ENCODE measurements at regions not wholly inside any gene's neighbourhood (a gene's known extent, or its start where the extent isn't known, plus 50 kb on each side); places are given as distances from the start of the nearest gene placed in this dataset.

DNA sequence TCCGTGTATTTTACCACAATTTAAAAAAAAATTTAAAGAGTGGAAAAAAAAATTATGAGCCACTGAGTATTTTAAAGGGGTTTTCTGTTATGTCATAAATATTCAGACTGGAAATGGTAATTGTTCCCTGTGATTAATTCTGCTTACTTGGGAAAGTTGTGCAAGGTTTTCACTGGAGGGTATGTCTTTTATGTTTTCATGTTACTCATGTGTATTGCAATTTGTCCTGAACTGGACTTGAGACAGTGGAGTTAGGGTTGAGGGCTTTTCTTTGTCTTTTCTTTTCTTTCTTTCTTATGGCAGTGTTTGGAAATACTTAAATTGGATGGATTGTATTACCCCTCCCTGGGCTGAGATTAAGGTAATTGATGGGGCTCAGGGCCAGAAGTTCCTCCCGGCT, 257.7 kb downstream of the BAMBI start:
- DNase-seq (ENCODE audit: insufficient read length, low spot score, missing footprints): no peak
- no peaks in the 10 kb centered on the region for H3K9me3 ChIP-seq (ENCODE audit: low read depth, low read length)
- H2AFZ ChIP-seq (ENCODE audit: low read length): no peak overlapping the region
- no peak overlapping the region for H3K4me2 ChIP-seq (ENCODE audit: insufficient read depth, low read length)
- no peaks in the 10 kb centered on the region for H4K20me1 ChIP-seq (ENCODE audit: insufficient read depth, low read length)
- H3K36me3 ChIP-seq (ENCODE audit: insufficient read depth, low read length): no peaks in the 10 kb centered on the region
- peaks cover 7% of the 10 kb centered on the region for H3K4me1 ChIP-seq (ENCODE audit: insufficient read depth, low read length)
- TF ChIP-seq, protein P1, sequence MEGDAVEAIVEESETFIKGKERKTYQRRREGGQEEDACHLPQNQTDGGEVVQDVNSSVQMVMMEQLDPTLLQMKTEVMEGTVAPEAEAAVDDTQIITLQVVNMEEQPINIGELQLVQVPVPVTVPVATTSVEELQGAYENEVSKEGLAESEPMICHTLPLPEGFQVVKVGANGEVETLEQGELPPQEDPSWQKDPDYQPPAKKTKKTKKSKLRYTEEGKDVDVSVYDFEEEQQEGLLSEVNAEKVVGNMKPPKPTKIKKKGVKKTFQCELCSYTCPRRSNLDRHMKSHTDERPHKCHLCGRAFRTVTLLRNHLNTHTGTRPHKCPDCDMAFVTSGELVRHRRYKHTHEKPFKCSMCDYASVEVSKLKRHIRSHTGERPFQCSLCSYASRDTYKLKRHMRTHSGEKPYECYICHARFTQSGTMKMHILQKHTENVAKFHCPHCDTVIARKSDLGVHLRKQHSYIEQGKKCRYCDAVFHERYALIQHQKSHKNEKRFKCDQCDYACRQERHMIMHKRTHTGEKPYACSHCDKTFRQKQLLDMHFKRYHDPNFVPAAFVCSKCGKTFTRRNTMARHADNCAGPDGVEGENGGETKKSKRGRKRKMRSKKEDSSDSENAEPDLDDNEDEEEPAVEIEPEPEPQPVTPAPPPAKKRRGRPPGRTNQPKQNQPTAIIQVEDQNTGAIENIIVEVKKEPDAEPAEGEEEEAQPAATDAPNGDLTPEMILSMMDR (IDR thresholded peaks at IDR 0.05; ENCODE audit: extremely low read depth, low read depth, low read length): no peak
- no peak overlapping the region for H3K4me3 ChIP-seq (ENCODE audit: insufficient read depth, low read length)
- H3K27ac ChIP-seq (ENCODE audit: low read depth, low read length): no peak overlapping the region
- H3K79me2 ChIP-seq (ENCODE audit: insufficient read depth, low read length): no peaks in the 10 kb centered on the region
- peaks cover 27% of the 10 kb centered on the region for H3K27me3 ChIP-seq (ENCODE audit: insufficient read depth, low read length)

DNA sequence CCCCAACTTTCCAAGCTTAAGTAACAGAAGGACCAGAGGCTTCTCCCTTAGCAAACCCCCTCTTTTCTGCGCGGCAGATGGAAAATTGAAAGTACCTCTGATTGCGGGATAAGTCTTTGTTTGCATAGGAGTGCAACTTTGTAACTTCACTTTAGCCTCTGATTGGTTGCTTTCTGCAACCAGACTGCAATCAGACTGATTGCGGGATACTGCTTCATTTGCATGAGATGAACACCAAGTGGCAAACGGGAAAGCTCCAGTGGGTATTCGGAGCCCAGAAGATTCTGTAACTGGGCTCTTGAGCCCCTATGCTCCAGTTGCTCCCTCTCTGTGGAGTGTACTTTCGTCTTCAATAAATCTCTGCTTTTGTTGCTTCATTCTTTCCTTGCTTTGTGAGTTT, 260.6 kb downstream of the BAMBI start:
- Histone ChIP-seq H4K20me1 (ENCODE audit: insufficient read depth, low read length) (no peaks in the 10 kb centered on the region), H2AFZ (ENCODE audit: low read length) (no peak overlapping the region), H3K27me3 (ENCODE audit: insufficient read depth, low read length) (peaks cover 27% of the 10 kb centered on the region), H3K36me3 (ENCODE audit: insufficient read depth, low read length) (no peaks in the 10 kb centered on the region), H3K27ac (ENCODE audit: low read depth, low read length) (no peak overlapping the region), H3K9me3 (ENCODE audit: low read depth, low read length) (no peaks in the 10 kb centered on the region), H3K4me2 (ENCODE audit: insufficient read depth, low read length) (no peak overlapping the region), H3K79me2 (ENCODE audit: insufficient read depth, low read length) (no peaks in the 10 kb centered on the region), H3K4me3 (ENCODE audit: insufficient read depth, low read length) (no peak overlapping the region), H3K4me1 (ENCODE audit: insufficient read depth, low read length) (peaks cover 12% of the 10 kb centered on the region)
- DNase-seq (ENCODE audit: insufficient read length, low spot score, missing footprints): no peak
- TF ChIP-seq, protein P1 (IDR thresholded peaks at IDR 0.05; ENCODE audit: extremely low read depth, low read depth, low read length): no peak

DNA sequence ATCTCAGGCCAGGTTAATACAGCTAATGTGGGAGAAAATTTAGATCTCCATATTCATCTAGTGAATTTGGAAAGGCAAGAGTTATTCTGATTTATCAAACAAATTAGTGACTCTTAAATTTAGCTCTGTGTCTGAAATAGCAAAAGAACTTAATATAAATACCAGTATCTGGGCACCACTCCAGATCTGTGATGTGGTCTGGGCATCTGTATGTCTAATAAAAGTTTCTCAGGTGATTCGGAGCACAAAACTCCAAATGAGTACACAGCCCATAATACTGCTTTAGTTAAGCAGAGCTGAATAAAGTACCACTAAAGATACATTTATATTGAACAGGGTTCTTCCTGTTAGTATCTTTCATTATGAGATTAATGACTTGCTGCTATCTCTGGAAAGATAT, 261.4 kb downstream of the BAMBI start:
- no peak for DNase-seq (ENCODE audit: insufficient read length, low spot score, missing footprints)
- TF ChIP-seq, protein P1 (IDR thresholded peaks at IDR 0.05; ENCODE audit: extremely low read depth, low read depth, low read length): no peak

DNA sequence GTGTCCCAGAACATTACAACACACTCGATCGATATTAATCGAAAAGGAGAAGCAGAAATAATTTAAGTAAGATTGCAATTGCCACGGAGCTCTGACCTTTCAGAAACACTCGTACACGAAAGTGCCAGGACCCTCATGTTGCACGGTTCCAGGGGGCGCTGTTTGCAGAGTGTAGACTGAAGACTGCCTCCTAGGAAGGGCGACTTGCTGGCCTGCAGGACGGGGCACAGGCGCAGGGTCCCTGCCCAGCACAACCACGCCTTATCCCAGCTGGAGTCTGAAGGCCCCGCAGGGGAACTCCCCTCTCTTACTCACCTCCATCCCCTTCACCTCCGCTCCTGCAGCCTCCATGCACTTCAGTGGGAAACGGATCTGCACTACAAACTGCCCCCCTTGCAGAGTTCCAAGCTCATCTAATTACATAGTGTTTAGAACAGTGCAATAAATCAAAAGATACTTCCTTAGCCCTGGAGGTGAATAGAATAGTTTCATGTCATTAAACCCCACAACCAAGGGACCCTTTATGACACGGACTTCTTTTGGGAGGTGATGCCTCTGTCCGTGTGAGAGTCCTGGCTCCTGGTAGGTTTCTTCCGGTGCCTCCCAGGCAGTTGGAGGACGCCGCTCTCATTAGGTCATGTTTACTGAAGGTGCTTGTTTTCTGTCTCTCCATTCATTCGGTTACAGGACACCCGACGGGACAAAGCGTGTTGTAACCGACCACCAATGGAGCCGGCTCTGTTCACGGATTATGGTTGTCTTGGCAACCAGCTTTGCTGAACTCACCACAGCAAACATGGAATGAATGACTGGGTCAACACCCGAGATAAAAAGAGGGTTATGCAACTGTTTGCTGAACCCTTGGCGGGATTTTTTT, 262.2 kb downstream of the BAMBI start:
- peak overlapping the region; percentile 41 for H3K4me3 ChIP-seq (ENCODE audit: insufficient read depth, low read length)

More for the DNA sequence above, 261.4 kb downstream of the BAMBI start:
- Histone ChIP-seq H3K36me3 (ENCODE audit: insufficient read depth, low read length) (no peaks in the 10 kb centered on the region), H3K27ac (ENCODE audit: low read depth, low read length) (no peak overlapping the region), H4K20me1 (ENCODE audit: insufficient read depth, low read length) (no peaks in the 10 kb centered on the region), H3K4me1 (ENCODE audit: insufficient read depth, low read length) (peaks cover 12% of the 10 kb centered on the region), H3K4me2 (ENCODE audit: insufficient read depth, low read length) (no peak overlapping the region), H2AFZ (ENCODE audit: low read length) (no peak overlapping the region), H3K79me2 (ENCODE audit: insufficient read depth, low read length) (no peaks in the 10 kb centered on the region), H3K9me3 (ENCODE audit: low read depth, low read length) (no peaks in the 10 kb centered on the region), H3K27me3 (ENCODE audit: insufficient read depth, low read length) (peaks cover 27% of the 10 kb centered on the region), H3K4me3 (ENCODE audit: insufficient read depth, low read length) (no peak overlapping the region)

More for the DNA sequence above, 262.2 kb downstream of the BAMBI start:
- H3K4me2 ChIP-seq (ENCODE audit: insufficient read depth, low read length): peak overlapping the region; percentile 69
- no peaks in the 10 kb centered on the region for H3K36me3 ChIP-seq (ENCODE audit: insufficient read depth, low read length)
- H3K4me1 ChIP-seq (ENCODE audit: insufficient read depth, low read length): peaks cover 12% of the 10 kb centered on the region
- H3K9me3 ChIP-seq (ENCODE audit: low read depth, low read length): no peaks in the 10 kb centered on the region
- no peaks in the 10 kb centered on the region for H3K79me2 ChIP-seq (ENCODE audit: insufficient read depth, low read length)
- TF ChIP-seq, protein P1 (IDR thresholded peaks at IDR 0.05; ENCODE audit: extremely low read depth, low read depth, low read length): peak; percentile 24
- no peak overlapping the region for H3K27ac ChIP-seq (ENCODE audit: low read depth, low read length)
- peak; percentile 53 for DNase-seq (ENCODE audit: insufficient read length, low spot score, missing footprints)
- H4K20me1 ChIP-seq (ENCODE audit: insufficient read depth, low read length): no peaks in the 10 kb centered on the region
- H3K27me3 ChIP-seq (ENCODE audit: insufficient read depth, low read length): peaks cover 27% of the 10 kb centered on the region
- H2AFZ ChIP-seq (ENCODE audit: low read length): peak overlapping the region; percentile 33

Data from osteoblast (primary cell).